Transverse colon (tissue), 4 donors: ENCODE measurements at regions not wholly inside any gene's neighbourhood (a gene's known extent, or its start where the extent isn't known, plus 50 kb on each side); places are given as distances from the start of the nearest gene placed in this dataset.

Source experiments
- EP300 ChIP-seq: sonication (generic); formaldehyde crosslinking; IDR thresholded peaks from one replicate; pipeline ENCODE4 v1.6.1; 2017; ENCODE audit warnings: antibody characterized with exemption, low read depth
- POLR2A ChIP-seq: fragments of 450-650 bp; IDR thresholded peaks from one replicate; pipeline ENCODE4 v1.6.1; 2016; ENCODE audit warnings: antibody characterized with exemption, mild to moderate bottlenecking, moderate library complexity
- POLR2AphosphoS5 ChIP-seq, 3 donors: sonication (generic); formaldehyde crosslinking; IDR thresholded peaks; one replicate each; pipeline ENCODE4 v1.6.1; 2016; ENCODE audit warnings: antibody characterized with exemption in 3 of 3
- TF ChIP-seq, protein P1 (sequence below), 5 experiments: fragments of 200-600 bp in 3 of 5; fragments of 450-650 bp in 2 of 5; sonication (generic) in 3 of 5; IDR thresholded peaks; 1 replicate in 2 of 5; 2 replicates in 3 of 5; pipeline ENCODE4 v1.5.1; 2016 to 2017; ENCODE audit warnings: antibody characterized with exemption in 5 of 5, inconsistent platforms in 3 of 5, mild to moderate bottlenecking in 2 of 5, moderate library complexity in 1 of 5

DNA sequence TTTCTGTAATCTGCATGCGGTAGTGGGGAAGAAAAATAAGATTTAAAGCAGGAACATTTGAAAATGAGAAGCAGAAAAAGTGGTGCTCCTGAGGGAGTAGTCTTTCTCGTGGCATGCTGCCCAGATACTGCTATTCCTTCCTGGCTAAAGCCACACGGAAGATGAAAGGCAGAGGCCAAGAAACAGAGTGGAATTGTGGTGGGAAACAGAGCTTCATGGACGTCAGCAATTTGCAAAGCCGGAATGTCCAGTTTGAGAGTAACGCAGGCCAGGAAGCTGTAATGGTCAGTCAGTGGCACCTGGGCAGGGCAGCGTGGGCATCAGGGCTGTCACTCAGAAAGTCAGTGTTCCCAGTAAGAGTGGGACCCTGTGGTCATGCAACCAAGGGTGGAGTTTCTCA, 63.7 kb upstream of the FMR1 start:
- TF ChIP-seq POLR2AphosphoS5 (IDR thresholded peaks at IDR 0.05) (no peak), POLR2A (no peak), EP300 (no peak)
- TF ChIP-seq, protein P1, sequence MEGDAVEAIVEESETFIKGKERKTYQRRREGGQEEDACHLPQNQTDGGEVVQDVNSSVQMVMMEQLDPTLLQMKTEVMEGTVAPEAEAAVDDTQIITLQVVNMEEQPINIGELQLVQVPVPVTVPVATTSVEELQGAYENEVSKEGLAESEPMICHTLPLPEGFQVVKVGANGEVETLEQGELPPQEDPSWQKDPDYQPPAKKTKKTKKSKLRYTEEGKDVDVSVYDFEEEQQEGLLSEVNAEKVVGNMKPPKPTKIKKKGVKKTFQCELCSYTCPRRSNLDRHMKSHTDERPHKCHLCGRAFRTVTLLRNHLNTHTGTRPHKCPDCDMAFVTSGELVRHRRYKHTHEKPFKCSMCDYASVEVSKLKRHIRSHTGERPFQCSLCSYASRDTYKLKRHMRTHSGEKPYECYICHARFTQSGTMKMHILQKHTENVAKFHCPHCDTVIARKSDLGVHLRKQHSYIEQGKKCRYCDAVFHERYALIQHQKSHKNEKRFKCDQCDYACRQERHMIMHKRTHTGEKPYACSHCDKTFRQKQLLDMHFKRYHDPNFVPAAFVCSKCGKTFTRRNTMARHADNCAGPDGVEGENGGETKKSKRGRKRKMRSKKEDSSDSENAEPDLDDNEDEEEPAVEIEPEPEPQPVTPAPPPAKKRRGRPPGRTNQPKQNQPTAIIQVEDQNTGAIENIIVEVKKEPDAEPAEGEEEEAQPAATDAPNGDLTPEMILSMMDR (IDR thresholded peaks at IDR 0.05) = no peak
